ENCODE measurements at regions not wholly inside any gene's neighbourhood (a gene's known extent, or its start where the extent isn't known, plus 50 kb on each side); places are given as distances from the start of the nearest gene placed in this dataset.

- no peak for TF ChIP-seq CTCF (IDR thresholded peaks at IDR 0.05)
- Histone ChIP-seq H3K9me3 (no peaks in the 10 kb centered on the region), H3K4me1 (no peaks in the 10 kb centered on the region), H3K4me3 (no peak overlapping the region), H3K36me3 (no peaks in the 10 kb centered on the region), H3K27ac (no peak overlapping the region), H3K27me3 (ENCODE audit: low read depth) (no peaks in the 10 kb centered on the region)
- intact Hi-C loops (cut with DNase I): no loop called here
- ATAC-seq: no peak
- no peak for DNase-seq
Observed at GRCh38 chr1:87212431-87213134, 116.1 kb upstream of the LMO4 start.

GRCh38 chr1:87213135-87213515 lies 115.6 kb upstream of the LMO4 start:
- no peak overlapping the region for H3K27ac ChIP-seq
- no peak overlapping the region for H3K4me3 ChIP-seq
- no peaks in the 10 kb centered on the region for H3K4me1 ChIP-seq
- intact Hi-C loops (cut with DNase I): no loop called here
- DNase-seq: no peak
- H3K27me3 ChIP-seq (ENCODE audit: low read depth): no peaks in the 10 kb centered on the region
- no peak for TF ChIP-seq CTCF (IDR thresholded peaks at IDR 0.05)
- no peak for ATAC-seq
- H3K9me3 ChIP-seq: no peaks in the 10 kb centered on the region
- H3K36me3 ChIP-seq: no peaks in the 10 kb centered on the region

- no peak for DNase-seq
- Histone ChIP-seq H3K4me1 (no peaks in the 10 kb centered on the region), H3K9me3 (no peaks in the 10 kb centered on the region), H3K27ac (no peak overlapping the region), H3K4me3 (no peak overlapping the region), H3K36me3 (no peaks in the 10 kb centered on the region), H3K27me3 (ENCODE audit: low read depth) (no peaks in the 10 kb centered on the region)
- no peak for ATAC-seq
- intact Hi-C loops (cut with DNase I): no loop called here
- no peak for TF ChIP-seq CTCF (IDR thresholded peaks at IDR 0.05)
Observed at GRCh38 chr1:87215592-87215991, 113.1 kb upstream of the LMO4 start.

DNA sequence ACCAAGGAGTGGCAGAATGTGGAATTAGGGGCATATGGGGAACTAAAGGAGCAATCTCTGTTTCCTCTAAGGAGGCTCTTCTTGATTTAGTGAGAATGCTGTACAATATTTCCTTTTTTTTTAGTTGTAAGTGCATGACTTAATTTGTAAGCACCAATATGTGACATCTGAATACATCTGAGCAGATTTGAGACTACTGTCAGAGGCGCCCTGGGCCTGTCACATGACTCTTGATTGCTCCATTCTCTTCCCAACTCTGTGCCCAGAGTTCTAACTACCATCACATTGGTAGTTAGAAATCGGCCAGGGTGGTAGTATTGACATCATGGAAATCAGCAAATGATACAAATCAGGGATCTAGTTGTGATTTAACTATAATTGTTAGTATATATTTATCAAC lies 110.1 kb upstream of the LMO4 start:
- Histone ChIP-seq H3K36me3 (no peaks in the 10 kb centered on the region), H3K27ac (no peak overlapping the region), H3K4me3 (no peak overlapping the region), H3K4me1 (no peaks in the 10 kb centered on the region), H3K9me3 (no peaks in the 10 kb centered on the region), H3K27me3 (ENCODE audit: low read depth) (no peaks in the 10 kb centered on the region)
- no peak for TF ChIP-seq CTCF (IDR thresholded peaks at IDR 0.05)
- intact Hi-C loops (cut with DNase I): no loop called here
- DNase-seq (no peak), ATAC-seq (no peak)

- no peaks in the 10 kb centered on the region for H3K9me3 ChIP-seq
- H3K4me3 ChIP-seq: no peak overlapping the region
- no peaks in the 10 kb centered on the region for H3K36me3 ChIP-seq
- H3K27me3 ChIP-seq (ENCODE audit: low read depth): no peaks in the 10 kb centered on the region
- no peak for DNase-seq
- H3K27ac ChIP-seq: no peak overlapping the region
- no peak for ATAC-seq
- intact Hi-C loops (cut with DNase I): no loop called here
- no peaks in the 10 kb centered on the region for H3K4me1 ChIP-seq
- no peak for TF ChIP-seq CTCF (IDR thresholded peaks at IDR 0.05)
Observed at GRCh38 chr1:87219141-87219540, 109.5 kb upstream of the LMO4 start.
